Heart left ventricle (tissue), 16 donors: ENCODE measurements at regions not wholly inside any gene's neighbourhood (a gene's known extent, or its start where the extent isn't known, plus 50 kb on each side); places are given as distances from the start of the nearest gene placed in this dataset.

ENCODE experiments used
- ATAC-seq, 4 donors: fragments of 200-7000 bp; cut with Tn5 transposase; one replicate each; pipeline ENCODE4 v1.9.1; 2020 to 2022; ENCODE audit warnings: moderate library complexity in 4 of 4, mild to moderate bottlenecking in 3 of 4, moderate number of reproducible peaks in 1 of 4
- DNase-seq, 5 donors: peaks; one replicate each; pipeline ENCODE4 v3.0.0-alpha.2; 2020
- H3K27ac ChIP-seq, 12 donors: fragments of 200-600 bp; sonication (generic) in 4 of 12; one replicate each; pipeline versions ENCODE4 v1.5.0 to v1.8.0; 2016 to 2022; ENCODE audit warnings: mild to moderate bottlenecking in 2 of 12
- H3K27me3 ChIP-seq, 9 donors: fragments of 200-600 bp; sonication (generic) in 2 of 9; one replicate each; pipeline versions ENCODE4 v1.5.1 to v1.8.0; 2016 to 2022; ENCODE audit warnings: mild to moderate bottlenecking in 3 of 9
- H3K36me3 ChIP-seq, 9 donors: fragments of 200-600 bp; sonication (generic) in 2 of 9; one replicate each; pipeline versions ENCODE4 v1.5.0 to v1.8.0; 2018 to 2022; ENCODE audit warnings: mild to moderate bottlenecking in 2 of 9
- H3K4me1 ChIP-seq, 12 donors: fragments of 200-600 bp; sonication (generic) in 4 of 12; one replicate each; pipeline versions ENCODE4 v1.5.0 to v1.8.0; 2016 to 2022; ENCODE audit warnings: mild to moderate bottlenecking in 3 of 12
- H3K4me3 ChIP-seq, 12 donors: fragments of 200-600 bp; sonication (generic) in 4 of 12; one replicate each; pipeline versions ENCODE4 v1.5.0 to v1.8.0; 2017 to 2022; ENCODE audit warnings: mild to moderate bottlenecking in 9 of 12, moderate library complexity in 4 of 12
- H3K9me3 ChIP-seq, 12 donors: fragments of 200-600 bp; sonication (generic) in 4 of 12; one replicate each; pipeline versions ENCODE4 v1.5.0 to v1.8.0; 2016 to 2022; ENCODE audit warnings: mild to moderate bottlenecking in 1 of 12
- POLR2A ChIP-seq, 2 donors: fragments of 450-650 bp; IDR thresholded peaks; one replicate each; pipeline ENCODE4 v1.6.1; 2017; ENCODE audit warnings: antibody characterized with exemption in 2 of 2, mild to moderate bottlenecking in 2 of 2, moderate library complexity in 2 of 2
- WGBS, 4 donors: extraction: QIAGEN DNeasy Blood & Tissue Kit in 2 of 4; methylation state at CpG; one replicate each; pipeline versions ENCODE4 v1.1.5 to v1.1.7; 2013 to 2018; 5-methylcytosine and 5-hydroxymethylcytosine counted together
- intact Hi-C, 10 donors: fragments of 100-400 bp; cut with DNase I; formaldehyde crosslinking; loops; one replicate each; pipeline versions ENCODE4 v1.11.1 to v1.14.2; 2022
- TF ChIP-seq, protein P1 (sequence below), 12 donors: fragments of 200-600 bp; sonication (generic) in 4 of 12; IDR thresholded peaks; one replicate each; pipeline versions ENCODE4 v1.5.0 to v1.8.0; 2018 to 2022; ENCODE audit warnings: antibody characterized with exemption in 12 of 12, mild to moderate bottlenecking in 5 of 12
- donor health status: ischemic (EF 13 %, LVEDD 7.1; RV severe dilation, severe dysfunction).
- donor health status: healthy with polysubstance abuse.
- donor health status: DM: no; HTN: yes; CAD: no.
- donor health status: DM: no; HTN: no; CAD: no.
- donor health status: ischemic (EF 25% LVEDD 6.9; RV normal size, moderate dysfunction).
- donor health status: ischemic (EF 25% LVEDD 5.7; RV mildly dilated, moderate dysfunction).
- donor health status: healthy.
- donor health status: DM: yes; HTN: yes; CAD: no.
- donor health status: ischemic (EF 35%, LVEDD 5.7; RV mildly dilated, moderate dysfunction).
- donor health status: nonischemic (EF 11% LVEDD 7.7; RV severe dilation, severe dysfunction).
- donor health status: DM: yes; HTN: yes; CAD: no.
- donor health status: PGD.
- donor health status: ischemic (EF 29% LVEDD 5.4; RV normal size, mild dysfunction).
- donor health status: nonischemic (EF 23%, LVEDD 6.1; RV moderate dilation, normal function).

DNA sequence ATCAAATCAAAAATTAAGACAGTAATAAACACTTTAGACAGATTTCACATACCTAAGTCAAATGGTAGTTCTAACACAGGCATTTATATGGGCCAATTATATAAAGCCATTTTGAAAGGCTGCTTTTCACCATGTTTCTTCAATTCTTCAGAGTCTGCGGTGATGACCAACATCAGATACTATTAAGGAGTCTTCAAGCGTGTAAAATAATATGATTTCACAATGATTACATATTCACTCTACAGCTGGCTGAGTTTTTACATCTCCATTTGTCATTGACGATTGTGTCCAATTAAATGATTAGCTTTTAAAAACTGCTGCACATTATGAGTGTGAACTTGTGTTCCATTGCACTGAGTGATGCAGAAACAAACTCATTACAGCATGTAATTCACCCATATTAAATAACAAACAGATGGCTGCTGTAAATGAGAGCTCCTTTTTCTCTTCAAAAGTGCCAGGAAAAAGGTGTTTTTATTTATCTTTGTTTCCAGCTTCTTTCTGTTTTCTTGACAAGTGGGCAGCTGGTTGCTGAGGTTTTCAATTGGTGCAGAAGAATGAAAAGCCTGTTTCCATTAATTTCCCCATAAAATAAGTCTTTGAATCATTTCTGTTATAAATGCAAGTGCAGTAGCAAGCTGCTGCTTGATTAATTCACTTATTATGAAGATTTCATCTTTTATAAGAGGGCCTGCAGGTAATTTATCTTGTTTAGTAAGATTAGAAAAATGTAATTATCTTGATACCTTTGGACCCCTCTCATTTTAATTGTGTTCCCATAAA is 676.1 kb upstream of the KLHL1 start:
- 88 to 95% (median 93%) methylated on average over 3 of the region's 3 CpGs for WGBS, 4 donors
- H3K27ac ChIP-seq = no peak overlapping the region
- TF ChIP-seq POLR2A (IDR thresholded peaks at IDR 0.05) = no peak
- TF ChIP-seq, protein P1, sequence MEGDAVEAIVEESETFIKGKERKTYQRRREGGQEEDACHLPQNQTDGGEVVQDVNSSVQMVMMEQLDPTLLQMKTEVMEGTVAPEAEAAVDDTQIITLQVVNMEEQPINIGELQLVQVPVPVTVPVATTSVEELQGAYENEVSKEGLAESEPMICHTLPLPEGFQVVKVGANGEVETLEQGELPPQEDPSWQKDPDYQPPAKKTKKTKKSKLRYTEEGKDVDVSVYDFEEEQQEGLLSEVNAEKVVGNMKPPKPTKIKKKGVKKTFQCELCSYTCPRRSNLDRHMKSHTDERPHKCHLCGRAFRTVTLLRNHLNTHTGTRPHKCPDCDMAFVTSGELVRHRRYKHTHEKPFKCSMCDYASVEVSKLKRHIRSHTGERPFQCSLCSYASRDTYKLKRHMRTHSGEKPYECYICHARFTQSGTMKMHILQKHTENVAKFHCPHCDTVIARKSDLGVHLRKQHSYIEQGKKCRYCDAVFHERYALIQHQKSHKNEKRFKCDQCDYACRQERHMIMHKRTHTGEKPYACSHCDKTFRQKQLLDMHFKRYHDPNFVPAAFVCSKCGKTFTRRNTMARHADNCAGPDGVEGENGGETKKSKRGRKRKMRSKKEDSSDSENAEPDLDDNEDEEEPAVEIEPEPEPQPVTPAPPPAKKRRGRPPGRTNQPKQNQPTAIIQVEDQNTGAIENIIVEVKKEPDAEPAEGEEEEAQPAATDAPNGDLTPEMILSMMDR (IDR thresholded peaks at IDR 0.05) = no peak
- intact Hi-C loops = no loop called here
- no peaks in the 10 kb centered on the region for H3K36me3 ChIP-seq
- ATAC-seq (no peak), DNase-seq (no peak)
- no peak overlapping the region for H3K4me3 ChIP-seq
- H3K27me3 ChIP-seq = no peaks in the 10 kb centered on the region
- no peaks in the 10 kb centered on the region for H3K4me1 ChIP-seq
- no peaks in the 10 kb centered on the region for H3K9me3 ChIP-seq

DNA sequence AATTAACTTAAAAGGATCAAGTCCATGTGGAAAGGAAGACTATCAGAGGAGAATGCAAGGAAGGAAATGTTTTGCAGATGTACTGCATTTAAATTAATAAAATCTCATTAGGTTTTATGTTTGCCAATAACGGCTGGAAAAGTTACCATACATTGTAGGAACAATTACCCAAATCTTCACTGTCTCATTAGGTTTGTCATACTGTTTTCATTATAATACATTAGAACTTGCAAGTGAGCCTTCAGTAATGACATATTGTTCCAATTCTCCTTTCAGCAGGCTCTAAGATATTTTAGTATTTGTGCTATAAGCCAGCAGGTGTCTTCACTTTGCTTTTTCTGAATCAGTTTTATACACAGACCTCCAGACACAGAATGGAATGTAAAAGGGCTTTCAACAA is 661.6 kb upstream of the KLHL1 start:
- H3K36me3 ChIP-seq = no peaks in the 10 kb centered on the region
- no peak for DNase-seq
- H3K4me1 ChIP-seq = no peaks in the 10 kb centered on the region
- no peak for ATAC-seq
- 47 to 64% (median 59%) methylated on average over 1 of the region's 1 CpG for WGBS, 4 donors
- H3K27ac ChIP-seq = no peak overlapping the region
- no peaks in the 10 kb centered on the region for H3K27me3 ChIP-seq
- intact Hi-C loops = no loop called here
- no peaks in the 10 kb centered on the region for H3K9me3 ChIP-seq
- no peak for TF ChIP-seq POLR2A (IDR thresholded peaks at IDR 0.05)
- TF ChIP-seq, protein P1 (IDR thresholded peaks at IDR 0.05) = no peak
- H3K4me3 ChIP-seq = no peak overlapping the region

DNA sequence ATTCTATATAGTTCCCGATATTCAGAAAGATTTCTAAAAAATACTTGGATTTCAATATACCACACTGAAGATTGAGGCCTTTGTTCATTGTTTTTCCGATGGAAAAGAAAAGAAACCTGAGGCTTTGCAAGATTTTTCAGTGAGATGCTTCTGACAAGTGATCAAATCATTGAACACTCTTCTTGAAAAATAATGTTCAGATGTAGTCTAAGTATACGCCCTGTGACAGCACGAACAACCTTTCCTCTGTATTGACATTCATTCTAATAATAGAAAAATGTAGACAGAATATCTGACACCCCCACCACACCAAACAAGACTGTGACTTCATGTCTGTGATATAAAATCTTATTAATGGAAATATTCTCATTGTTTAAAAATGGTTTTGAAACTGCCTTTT is 650.7 kb upstream of the KLHL1 start:
- 80 to 87% (median 82%) methylated on average over 4 of the region's 4 CpGs for WGBS, 4 donors
- Histone ChIP-seq H3K27me3 (no peaks in the 10 kb centered on the region), H3K4me1 (no peaks in the 10 kb centered on the region), H3K4me3 (no peak overlapping the region), H3K9me3 (no peaks in the 10 kb centered on the region), H3K36me3 (no peaks in the 10 kb centered on the region), H3K27ac (no peak overlapping the region)
- intact Hi-C loops = no loop called here
- ATAC-seq (no peak), DNase-seq (no peak)
- no peak for TF ChIP-seq POLR2A (IDR thresholded peaks at IDR 0.05)
- TF ChIP-seq, protein P1 (IDR thresholded peaks at IDR 0.05) = no peak

DNA sequence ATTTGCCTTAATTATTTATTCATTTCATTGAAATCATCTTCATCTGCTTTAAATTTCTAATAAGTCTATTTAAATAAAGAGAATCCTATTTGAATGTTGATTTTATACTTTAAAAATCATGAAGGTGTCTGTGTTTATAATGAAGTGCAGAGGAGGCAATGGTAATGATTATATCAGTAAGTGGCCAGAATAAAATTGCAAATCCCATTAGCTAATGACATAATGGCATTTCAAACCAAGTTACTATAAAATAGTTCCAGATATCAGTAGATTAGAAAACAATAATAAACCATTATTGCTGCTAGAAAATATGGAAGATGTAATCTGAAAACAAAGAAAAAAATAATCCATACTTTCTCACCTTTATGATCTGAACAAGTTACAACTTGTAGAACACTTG is 647.8 kb upstream of the KLHL1 start:
- Histone ChIP-seq H3K9me3 (no peaks in the 10 kb centered on the region), H3K36me3 (no peaks in the 10 kb centered on the region), H3K4me3 (no peak overlapping the region), H3K4me1 (no peaks in the 10 kb centered on the region), H3K27me3 (no peaks in the 10 kb centered on the region), H3K27ac (no peak overlapping the region)
- no peak for DNase-seq
- intact Hi-C loops = no loop called here
- TF ChIP-seq POLR2A (IDR thresholded peaks at IDR 0.05) = no peak
- TF ChIP-seq, protein P1 (IDR thresholded peaks at IDR 0.05) = no peak
- no peak for ATAC-seq
